Glutamatergic neuron (in vitro differentiated cells): ENCODE measurements at regions not wholly inside any gene's neighbourhood (a gene's known extent, or its start where the extent isn't known, plus 50 kb on each side); places are given as distances from the start of the nearest gene placed in this dataset.

Experiments
- DNase-seq: peaks from one replicate; pipeline ENCODE4 v3.0.0; 2022
- H3K27ac Mint-ChIP-seq: one replicate; pipeline ENCODE4 v1.8.0; 2020; ENCODE audit warnings: mild to moderate bottlenecking, mixed read lengths, inconsistent platforms; ENCODE audit not compliant: unreplicated experiment
- H3K27me3 Mint-ChIP-seq: one replicate; pipeline ENCODE4 v1.8.0; 2020; ENCODE audit warnings: mild to moderate bottlenecking, moderate library complexity, mixed read lengths, inconsistent platforms; ENCODE audit not compliant: unreplicated experiment
- H3K36me3 Mint-ChIP-seq: one replicate; pipeline ENCODE4 v1.8.0; 2020; ENCODE audit warnings: mild to moderate bottlenecking, mixed read lengths, inconsistent platforms; ENCODE audit not compliant: unreplicated experiment
- H3K4me1 Mint-ChIP-seq: one replicate; pipeline ENCODE4 v1.8.0; 2020; ENCODE audit warnings: mild to moderate bottlenecking, low read depth, mixed read lengths, inconsistent platforms; ENCODE audit not compliant: unreplicated experiment
- H3K4me3 Mint-ChIP-seq: one replicate; pipeline ENCODE4 v1.8.0; 2020; ENCODE audit warnings: mild to moderate bottlenecking, mixed read lengths, inconsistent platforms; ENCODE audit not compliant: unreplicated experiment
- H3K9me3 Mint-ChIP-seq: one replicate; pipeline ENCODE4 v1.8.0; 2020; ENCODE audit warnings: mild to moderate bottlenecking, moderate library complexity, mixed read lengths, inconsistent platforms; ENCODE audit not compliant: unreplicated experiment
- TF ChIP-seq, protein P1 (sequence below): fragments of 200-600 bp; sonication (generic); IDR thresholded peaks from one replicate; pipeline ENCODE4 v1.5.0; 2021; ENCODE audit not compliant: partially characterized antibody, unreplicated experiment

DNA sequence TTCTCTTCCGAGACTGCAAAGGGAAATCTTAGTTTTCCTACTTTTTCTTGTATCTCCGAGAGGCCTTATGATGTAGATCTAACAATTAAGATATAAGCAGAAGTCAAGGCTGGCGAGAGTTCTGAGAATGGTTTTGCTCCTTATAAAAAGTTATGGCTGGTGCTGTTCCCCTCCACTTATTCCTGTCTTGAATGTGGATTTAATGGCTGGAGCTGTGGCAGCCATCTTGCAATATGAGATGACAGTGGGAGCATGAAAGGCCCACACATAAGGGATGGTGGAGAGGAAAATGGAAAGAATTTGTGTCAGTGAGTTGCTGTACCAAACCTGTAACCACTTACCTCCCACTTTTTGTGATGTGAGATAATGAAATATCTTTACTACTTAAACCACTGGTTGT lies 124.6 kb upstream of the SLC22A23 start:
- DNase-seq, result no peak
- Mint-ChIP-seq H3K27me3 (peaks cover 5% of the 10 kb centered on the region), H3K9me3 (peaks cover 4% of the 10 kb centered on the region), H3K36me3 (no peaks in the 10 kb centered on the region), H3K4me3 (no peak overlapping the region), H3K27ac (no peak overlapping the region), H3K4me1 (peaks cover 32% of the 10 kb centered on the region)
- TF ChIP-seq, protein P1, sequence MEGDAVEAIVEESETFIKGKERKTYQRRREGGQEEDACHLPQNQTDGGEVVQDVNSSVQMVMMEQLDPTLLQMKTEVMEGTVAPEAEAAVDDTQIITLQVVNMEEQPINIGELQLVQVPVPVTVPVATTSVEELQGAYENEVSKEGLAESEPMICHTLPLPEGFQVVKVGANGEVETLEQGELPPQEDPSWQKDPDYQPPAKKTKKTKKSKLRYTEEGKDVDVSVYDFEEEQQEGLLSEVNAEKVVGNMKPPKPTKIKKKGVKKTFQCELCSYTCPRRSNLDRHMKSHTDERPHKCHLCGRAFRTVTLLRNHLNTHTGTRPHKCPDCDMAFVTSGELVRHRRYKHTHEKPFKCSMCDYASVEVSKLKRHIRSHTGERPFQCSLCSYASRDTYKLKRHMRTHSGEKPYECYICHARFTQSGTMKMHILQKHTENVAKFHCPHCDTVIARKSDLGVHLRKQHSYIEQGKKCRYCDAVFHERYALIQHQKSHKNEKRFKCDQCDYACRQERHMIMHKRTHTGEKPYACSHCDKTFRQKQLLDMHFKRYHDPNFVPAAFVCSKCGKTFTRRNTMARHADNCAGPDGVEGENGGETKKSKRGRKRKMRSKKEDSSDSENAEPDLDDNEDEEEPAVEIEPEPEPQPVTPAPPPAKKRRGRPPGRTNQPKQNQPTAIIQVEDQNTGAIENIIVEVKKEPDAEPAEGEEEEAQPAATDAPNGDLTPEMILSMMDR, result no peak

DNA sequence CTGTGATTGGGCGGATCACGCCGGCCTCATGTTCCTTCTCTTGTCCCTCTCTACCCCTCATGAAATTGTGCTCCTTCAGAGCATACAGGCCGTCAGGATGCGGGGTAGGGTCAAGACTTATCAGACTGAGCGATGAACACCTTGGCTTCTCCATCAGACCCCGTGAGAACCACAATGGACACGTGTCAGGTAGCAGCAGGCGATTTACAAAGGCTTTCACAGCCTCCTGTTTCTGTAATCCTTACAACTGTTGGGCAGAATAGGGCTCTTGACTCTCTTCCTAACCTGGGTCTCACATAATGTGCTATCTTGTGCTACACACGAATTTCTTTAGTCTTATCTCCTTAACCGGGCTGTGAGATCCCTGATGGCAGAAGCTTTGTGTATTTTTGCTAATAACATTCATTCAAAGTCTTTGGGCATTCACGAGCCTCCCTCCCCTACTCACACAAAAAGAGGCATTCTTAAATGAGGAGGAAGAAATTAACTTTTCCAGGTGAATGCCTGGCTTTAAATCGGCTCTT lies 122.9 kb upstream of the SLC22A23 start:
- TF ChIP-seq, protein P1, result no peak
- DNase-seq, result no peak
- H3K4me1 Mint-ChIP-seq, result peaks cover 38% of the 10 kb centered on the region
- H3K9me3 Mint-ChIP-seq, result peaks cover 4% of the 10 kb centered on the region
- no peak overlapping the region for H3K4me3 Mint-ChIP-seq
- no peak overlapping the region for H3K27ac Mint-ChIP-seq
- peaks cover 5% of the 10 kb centered on the region for H3K27me3 Mint-ChIP-seq
- no peaks in the 10 kb centered on the region for H3K36me3 Mint-ChIP-seq

DNA sequence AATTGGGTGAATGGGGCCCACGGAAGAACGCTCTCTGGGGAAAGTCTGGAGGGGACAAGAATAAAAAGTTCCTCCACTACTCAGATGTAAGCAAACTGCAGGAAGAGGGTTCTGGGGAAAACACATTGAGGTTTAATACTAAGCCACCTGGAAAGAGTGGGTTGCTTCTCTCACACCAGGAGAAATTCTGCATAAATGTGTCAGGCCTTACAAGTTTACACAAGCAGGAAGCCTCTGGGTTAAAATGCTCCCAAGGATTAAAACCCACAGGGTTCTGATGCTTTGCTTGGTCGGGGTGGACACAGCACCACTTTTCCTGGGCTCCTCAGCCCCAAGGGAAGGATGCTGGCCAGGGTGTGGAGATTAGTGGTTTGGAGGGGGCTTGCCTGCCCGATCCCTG lies 122.1 kb upstream of the SLC22A23 start:
- TF ChIP-seq, protein P1, result no peak
- no peak for DNase-seq
- Mint-ChIP-seq H3K4me3 (no peak overlapping the region), H3K27me3 (peaks cover 5% of the 10 kb centered on the region), H3K4me1 (peaks cover 41% of the 10 kb centered on the region), H3K36me3 (no peaks in the 10 kb centered on the region), H3K27ac (peak overlapping the region; percentile 64), H3K9me3 (peaks cover 7% of the 10 kb centered on the region)

DNA sequence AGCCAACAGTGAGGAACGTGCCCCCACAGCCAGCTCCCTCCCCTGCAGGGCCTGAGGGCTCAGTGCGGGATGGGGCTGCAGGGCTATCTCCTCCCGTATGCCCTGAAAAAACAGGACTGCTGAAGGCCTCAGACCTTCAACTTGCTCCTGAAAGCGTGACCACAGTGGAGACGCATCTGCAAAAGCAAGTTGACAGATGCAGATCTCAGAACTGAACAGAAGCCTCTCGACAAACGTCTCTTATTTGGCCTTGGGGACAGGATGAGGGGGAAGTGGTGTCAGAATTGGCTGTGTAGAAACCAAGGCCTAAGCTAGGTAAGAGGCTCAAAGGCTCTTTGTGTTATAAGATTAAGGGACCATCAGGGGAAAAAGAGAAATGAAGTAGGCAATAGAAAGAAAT lies 120.7 kb upstream of the SLC22A23 start:
- peak overlapping the region; percentile 39 for H3K4me3 Mint-ChIP-seq
- H3K27me3 Mint-ChIP-seq, result peaks cover 6% of the 10 kb centered on the region
- H3K4me1 Mint-ChIP-seq, result peaks cover 40% of the 10 kb centered on the region
- H3K36me3 Mint-ChIP-seq, result no peaks in the 10 kb centered on the region
- H3K9me3 Mint-ChIP-seq, result peaks cover 7% of the 10 kb centered on the region
- TF ChIP-seq, protein P1, result no peak
- DNase-seq, result no peak
- peak overlapping the region; percentile 88 for H3K27ac Mint-ChIP-seq

DNA sequence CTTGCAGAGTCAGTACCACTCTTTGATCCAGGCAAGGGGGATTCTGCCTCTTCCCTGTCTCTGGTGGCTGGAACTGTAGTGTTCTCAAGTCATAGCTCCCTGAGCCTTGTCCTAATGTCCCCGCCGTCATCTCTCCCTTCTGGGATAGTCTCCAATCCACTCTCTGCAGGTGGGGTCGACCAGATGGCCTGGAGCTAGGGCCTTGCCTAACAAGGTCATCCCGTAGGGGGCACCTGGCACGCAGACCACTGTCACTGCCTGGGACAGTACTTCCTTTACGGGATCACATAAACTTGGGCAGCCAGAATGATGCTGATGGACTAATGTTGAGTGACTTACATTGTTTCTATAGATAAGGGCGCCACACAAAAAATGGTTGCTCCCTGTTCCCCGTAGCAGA lies 118.9 kb upstream of the SLC22A23 start:
- no peaks in the 10 kb centered on the region for H3K36me3 Mint-ChIP-seq
- no peak overlapping the region for H3K4me3 Mint-ChIP-seq
- TF ChIP-seq, protein P1, result no peak
- H3K9me3 Mint-ChIP-seq, result peaks cover 7% of the 10 kb centered on the region
- DNase-seq, result no peak
- H3K27ac Mint-ChIP-seq, result no peak overlapping the region
- H3K27me3 Mint-ChIP-seq, result peaks cover 7% of the 10 kb centered on the region
- H3K4me1 Mint-ChIP-seq, result peaks cover 44% of the 10 kb centered on the region
